GM12891 (cell line): ENCODE measurements at regions not wholly inside any gene's neighbourhood (a gene's known extent, or its start where the extent isn't known, plus 50 kb on each side); places are given as distances from the start of the nearest gene placed in this dataset.

Experiments used
- DNase-seq: peaks from one replicate; pipeline ENCODE4 v3.0.0; 2011; ENCODE audit warnings: low spot score; ENCODE audit not compliant: insufficient read length
- FAIRE-seq: peaks from 2 replicates; lab custom pipeline; 2011; peaks lifted over from hg19 to GRCh38; lab: Jason Lieb, UNC
- PAX5 ChIP-seq: IDR thresholded peaks from 2 replicates; pipeline ENCODE4 v1.6.1; 2011; ENCODE audit warnings: low read length, moderate library complexity, mild to moderate bottlenecking; ENCODE audit not compliant: insufficient read depth, severe bottlenecking
- POLR2A ChIP-seq: IDR thresholded peaks from 2 replicates; pipeline ENCODE4 v1.6.1; 2011; ENCODE audit warnings: low read depth, low read length, control low read depth
- POLR2AphosphoS5 ChIP-seq: IDR thresholded peaks from 2 replicates; pipeline ENCODE4 v1.6.1; 2011; ENCODE audit warnings: low read depth, low read length, control low read depth
- POU2F2 ChIP-seq: IDR thresholded peaks from 2 replicates; pipeline ENCODE4 v1.6.1; 2011; ENCODE audit warnings: low read depth, mild to moderate bottlenecking, control low read depth, low read length, moderate library complexity
- SPI1 ChIP-seq: IDR thresholded peaks from 2 replicates; pipeline ENCODE4 v1.6.1; 2011; ENCODE audit warnings: low read depth, low read length, control low read depth
- TAF1 ChIP-seq: IDR thresholded peaks from 2 replicates; pipeline ENCODE4 v1.6.1; 2011; ENCODE audit warnings: low read depth, low read length, control low read depth

DNA sequence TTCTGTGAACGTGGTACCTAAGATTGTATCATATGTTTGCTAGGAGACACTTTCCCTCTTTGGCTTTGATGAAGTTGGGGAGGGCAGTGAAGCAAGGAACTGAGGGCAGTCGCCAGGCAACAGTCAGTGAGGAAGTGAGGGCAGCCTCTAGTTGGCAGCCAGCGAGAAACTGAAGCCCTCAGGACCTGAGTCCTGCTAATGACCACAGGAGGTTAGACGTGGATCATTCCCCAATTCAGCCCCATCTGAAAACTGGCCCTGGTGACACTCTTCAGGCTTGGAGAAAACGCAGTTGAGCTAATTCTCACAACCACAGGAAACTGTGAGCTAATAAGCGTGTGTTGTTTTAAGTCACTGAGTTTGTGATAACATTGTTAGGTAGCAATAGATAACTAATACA is 84.5 kb upstream of the REG3G start:
- no peak for DNase-seq
- TF ChIP-seq PAX5 (no peak), SPI1 (peak; percentile 52), POLR2AphosphoS5 (no peak)
- FAIRE-seq = no peak

DNA sequence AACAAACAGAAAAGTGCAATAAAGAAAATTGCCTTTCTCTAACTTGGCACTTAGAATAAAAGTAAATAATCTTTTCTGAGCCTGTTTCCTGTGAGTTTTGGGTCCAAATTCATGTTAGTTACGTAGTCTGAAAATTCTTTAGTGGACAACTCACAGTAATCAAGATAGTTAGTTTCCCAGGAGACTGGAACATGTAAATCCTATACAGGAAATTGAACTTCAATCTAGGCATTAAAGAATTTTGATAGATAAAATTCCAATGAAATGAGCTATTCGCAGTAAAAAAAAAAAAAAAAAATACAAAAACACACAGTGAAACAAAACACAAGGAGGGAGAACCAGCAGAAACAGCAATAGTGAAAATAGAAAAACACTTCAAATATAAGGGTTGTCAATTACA is 83.8 kb upstream of the REG3G start:
- no peak for TF ChIP-seq SPI1
- no peak for TF ChIP-seq TAF1
- TF ChIP-seq POLR2A = no peak
- TF ChIP-seq POLR2AphosphoS5 = no peak
- no peak for TF ChIP-seq POU2F2
- no peak for TF ChIP-seq PAX5
- DNase-seq (no peak), FAIRE-seq (no peak)

DNA sequence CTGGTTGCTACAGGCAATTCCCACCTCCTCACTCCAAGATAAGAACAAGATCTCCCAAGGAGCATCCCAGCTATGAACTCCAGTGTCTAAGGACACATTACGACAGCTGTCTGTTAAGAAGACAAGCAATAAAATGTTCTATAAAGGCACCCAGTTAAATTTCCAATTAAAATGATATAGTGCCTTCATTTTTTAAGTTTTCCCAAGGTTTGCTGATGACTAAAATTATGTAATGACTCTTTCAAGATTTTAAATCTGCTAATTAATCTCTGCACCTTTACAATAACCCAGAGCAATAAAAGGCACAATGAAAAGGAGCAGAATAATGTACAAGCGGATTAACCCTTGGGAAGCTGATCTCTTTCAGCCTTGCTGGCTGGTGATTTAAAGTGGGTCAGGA is 61.6 kb upstream of the REG3G start:
- no peak for FAIRE-seq
- TF ChIP-seq POLR2AphosphoS5 = no peak
- no peak for DNase-seq

DNA sequence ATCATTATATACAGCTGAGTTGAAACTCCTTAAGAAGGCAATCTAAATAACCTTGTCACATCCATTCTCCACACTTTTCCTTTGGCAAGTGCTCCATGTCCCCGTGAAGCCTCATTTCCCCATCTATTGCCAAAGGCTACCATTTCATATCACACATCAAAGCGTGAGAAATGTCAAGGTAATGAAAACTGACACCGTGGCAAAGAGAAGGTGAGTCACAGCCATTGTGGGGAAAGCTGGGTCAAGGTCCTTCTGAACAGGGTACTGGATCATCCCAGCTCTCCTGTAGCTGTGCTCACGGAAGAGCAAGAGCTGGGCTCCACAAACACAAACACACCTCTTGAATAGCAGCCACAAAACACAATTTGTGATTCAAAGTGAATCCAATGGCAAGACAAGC is 58.2 kb upstream of the REG3G start:
- DNase-seq (no peak), FAIRE-seq (no peak)
- no peak for TF ChIP-seq POLR2A
- no peak for TF ChIP-seq POU2F2
- no peak for TF ChIP-seq PAX5
- no peak for TF ChIP-seq POLR2AphosphoS5
- no peak for TF ChIP-seq TAF1
- no peak for TF ChIP-seq SPI1

DNA sequence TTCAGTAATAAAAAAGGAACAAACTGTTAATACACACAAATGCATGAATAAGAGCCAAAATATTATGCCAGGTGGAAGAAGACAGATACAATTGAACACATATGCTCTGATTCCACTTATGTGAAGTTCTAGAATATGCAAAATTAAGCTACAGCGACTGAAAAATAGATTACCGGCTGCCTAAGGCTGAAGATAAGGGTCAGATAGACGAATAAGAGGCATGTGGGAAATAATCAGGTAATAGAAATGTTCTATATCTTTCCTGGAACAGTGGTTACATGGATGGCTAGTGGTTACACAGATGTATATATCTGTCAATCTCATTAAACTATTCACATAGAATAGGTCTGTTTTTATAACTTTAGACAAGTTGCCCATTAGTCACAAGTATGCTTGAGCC is 51.9 kb upstream of the REG3G start:
- DNase-seq (no peak), FAIRE-seq (no peak)
- TF ChIP-seq SPI1 = no peak
- TF ChIP-seq PAX5 = no peak
- TF ChIP-seq POLR2AphosphoS5 = no peak
- no peak for TF ChIP-seq POU2F2
- no peak for TF ChIP-seq TAF1
- no peak for TF ChIP-seq POLR2A
